HUES64 (cell line): ENCODE measurements at regions not wholly inside any gene's neighbourhood (a gene's known extent, or its start where the extent isn't known, plus 50 kb on each side); places are given as distances from the start of the nearest gene placed in this dataset.

ENCODE experiments used
- H3K27ac ChIP-seq: 2 replicates; pipeline ENCODE4 v1.7.0; 2013; ENCODE audit warnings: low read depth, low read length, inconsistent platforms
- H3K27me3 ChIP-seq: 2 replicates; pipeline ENCODE4 v1.6.1; 2013; ENCODE audit warnings: mild to moderate bottlenecking, low read length; ENCODE audit not compliant: insufficient read depth
- H3K36me3 ChIP-seq: 2 replicates; pipeline ENCODE4 v1.6.1; 2013; ENCODE audit warnings: mild to moderate bottlenecking, low read length; ENCODE audit not compliant: insufficient read depth
- H3K4me1 ChIP-seq: 2 replicates; pipeline ENCODE4 v1.6.1; 2013; ENCODE audit warnings: mild to moderate bottlenecking, low read length, moderate library complexity; ENCODE audit not compliant: insufficient read depth
- H3K4me3 ChIP-seq: 2 replicates; pipeline ENCODE4 v1.5.1; 2013; ENCODE audit warnings: mild to moderate bottlenecking, low read length, moderate library complexity
- H3K9ac ChIP-seq: 2 replicates; pipeline ENCODE4 v1.6.1; 2013; ENCODE audit warnings: mild to moderate bottlenecking, low read depth, low read length
- H3K9me3 ChIP-seq: 2 replicates; pipeline ENCODE4 v1.6.1; 2013; ENCODE audit warnings: low read depth, low read length; ENCODE audit not compliant: insufficient read depth
- WGBS: fragments of 150-250, 120-280 bp; methylation state at CpG from one replicate; pipeline ENCODE4 v1.1.7; 2013; ENCODE audit warnings: missing lambda C conversion rate; 5-methylcytosine and 5-hydroxymethylcytosine counted together

GRCh38 chr5:66416698-66417097 is 179.5 kb upstream of the MAST4 start:
- no peaks in the 10 kb centered on the region for H3K4me1 ChIP-seq
- H3K4me3 ChIP-seq = no peak overlapping the region
- H3K27me3 ChIP-seq = no peaks in the 10 kb centered on the region
- no peaks in the 10 kb centered on the region for H3K9me3 ChIP-seq
- H3K9ac ChIP-seq = no peak overlapping the region
- H3K27ac ChIP-seq = no peak overlapping the region
- no peaks in the 10 kb centered on the region for H3K36me3 ChIP-seq

- Histone ChIP-seq H3K36me3 (no peaks in the 10 kb centered on the region), H3K9ac (no peak overlapping the region), H3K9me3 (no peaks in the 10 kb centered on the region), H3K4me1 (no peaks in the 10 kb centered on the region), H3K27me3 (no peaks in the 10 kb centered on the region), H3K27ac (no peak overlapping the region), H3K4me3 (no peak overlapping the region)
- 79% methylated on average over 2 of the region's 2 CpGs for WGBS
These were observed 178.4 kb upstream of the MAST4 start for GRCh38 chr5:66417781-66418180.

GRCh38 chr5:66423484-66423883 is 172.7 kb upstream of the MAST4 start:
- Histone ChIP-seq H3K4me1 (no peaks in the 10 kb centered on the region), H3K9me3 (peaks cover 9% of the 10 kb centered on the region; the same call in 1 of the 2 replicates), H3K27ac (no peak overlapping the region), H3K27me3 (no peaks in the 10 kb centered on the region), H3K9ac (no peak overlapping the region), H3K36me3 (no peaks in the 10 kb centered on the region), H3K4me3 (no peak overlapping the region)
- whole genome bisulfite sequencing = 96% methylated on average over 2 of the region's 3 CpGs

- Histone ChIP-seq H3K9ac (no peak overlapping the region), H3K4me1 (no peaks in the 10 kb centered on the region), H3K36me3 (no peaks in the 10 kb centered on the region), H3K9me3 (peaks cover 9% of the 10 kb centered on the region; the same call in 1 of the 2 replicates), H3K4me3 (no peak overlapping the region), H3K27ac (no peak overlapping the region), H3K27me3 (no peaks in the 10 kb centered on the region)
- 79% methylated on average over 4 of the region's 4 CpGs for WGBS
These were observed 170.4 kb upstream of the MAST4 start for GRCh38 chr5:66425842-66426241.

GRCh38 chr5:66426259-66427138 is 169.7 kb upstream of the MAST4 start:
- no peaks in the 10 kb centered on the region for H3K36me3 ChIP-seq
- H3K27me3 ChIP-seq = no peaks in the 10 kb centered on the region
- 92% methylated on average over 16 of the region's 16 CpGs for WGBS
- H3K27ac ChIP-seq = no peak overlapping the region
- H3K4me1 ChIP-seq = no peaks in the 10 kb centered on the region
- H3K9ac ChIP-seq = no peak overlapping the region
- H3K9me3 ChIP-seq = peaks cover 9% of the 10 kb centered on the region; the same call in 1 of the 2 replicates
- H3K4me3 ChIP-seq = no peak overlapping the region

- Histone ChIP-seq H3K4me3 (no peak overlapping the region), H3K27me3 (no peaks in the 10 kb centered on the region), H3K36me3 (no peaks in the 10 kb centered on the region), H3K9ac (no peak overlapping the region), H3K4me1 (no peaks in the 10 kb centered on the region), H3K27ac (no peak overlapping the region), H3K9me3 (peaks cover 9% of the 10 kb centered on the region; the same call in 1 of the 2 replicates)
- WGBS = 91% methylated on average over 4 of the region's 4 CpGs
These were observed 169.1 kb upstream of the MAST4 start for GRCh38 chr5:66427139-66427442.

- 79% methylated on average over 3 of the region's 3 CpGs for WGBS
- no peaks in the 10 kb centered on the region for H3K36me3 ChIP-seq
- no peaks in the 10 kb centered on the region for H3K9me3 ChIP-seq
- no peak overlapping the region for H3K4me3 ChIP-seq
- no peaks in the 10 kb centered on the region for H3K27me3 ChIP-seq
- H3K27ac ChIP-seq = no peak overlapping the region
- H3K9ac ChIP-seq = no peak overlapping the region
- H3K4me1 ChIP-seq = no peaks in the 10 kb centered on the region
These were observed 159.5 kb upstream of the MAST4 start for GRCh38 chr5:66436721-66437120.

- Histone ChIP-seq H3K36me3 (no peaks in the 10 kb centered on the region), H3K27ac (no peak overlapping the region), H3K9me3 (no peaks in the 10 kb centered on the region), H3K4me1 (no peaks in the 10 kb centered on the region), H3K27me3 (no peaks in the 10 kb centered on the region), H3K9ac (no peak overlapping the region), H3K4me3 (no peak overlapping the region)
- 95% methylated on average over 3 of the region's 4 CpGs for WGBS
These were observed 158.1 kb upstream of the MAST4 start for GRCh38 chr5:66438087-66438486.

- no peaks in the 10 kb centered on the region for H3K4me1 ChIP-seq
- H3K27me3 ChIP-seq = no peaks in the 10 kb centered on the region
- WGBS = 95% methylated on average over 2 of the region's 3 CpGs
- no peak overlapping the region for H3K27ac ChIP-seq
- H3K9ac ChIP-seq = no peak overlapping the region
- H3K36me3 ChIP-seq = no peaks in the 10 kb centered on the region
- no peaks in the 10 kb centered on the region for H3K9me3 ChIP-seq
- H3K4me3 ChIP-seq = no peak overlapping the region
These were observed 157.5 kb upstream of the MAST4 start for GRCh38 chr5:66438696-66439095.

GRCh38 chr5:66440202-66440680 is 156.0 kb upstream of the MAST4 start:
- H3K4me1 ChIP-seq = no peaks in the 10 kb centered on the region
- H3K9ac ChIP-seq = no peak overlapping the region
- H3K36me3 ChIP-seq = no peaks in the 10 kb centered on the region
- H3K27ac ChIP-seq = no peak overlapping the region
- H3K27me3 ChIP-seq = no peaks in the 10 kb centered on the region
- WGBS = 92% methylated on average over 5 of the region's 5 CpGs
- no peak overlapping the region for H3K4me3 ChIP-seq
- H3K9me3 ChIP-seq = no peaks in the 10 kb centered on the region

- H3K9me3 ChIP-seq = no peaks in the 10 kb centered on the region
- H3K4me3 ChIP-seq = no peak overlapping the region
- WGBS = 100% methylated on average over 1 of the region's 1 CpG
- H3K27me3 ChIP-seq = no peaks in the 10 kb centered on the region
- no peaks in the 10 kb centered on the region for H3K36me3 ChIP-seq
- H3K9ac ChIP-seq = no peak overlapping the region
- H3K27ac ChIP-seq = no peak overlapping the region
- H3K4me1 ChIP-seq = no peaks in the 10 kb centered on the region
These were observed 154.8 kb upstream of the MAST4 start for GRCh38 chr5:66441351-66441750.
